ENCODE measurements at regions not wholly inside any gene's neighbourhood (a gene's known extent, or its start where the extent isn't known, plus 50 kb on each side); places are given as distances from the start of the nearest gene placed in this dataset.

DNA sequence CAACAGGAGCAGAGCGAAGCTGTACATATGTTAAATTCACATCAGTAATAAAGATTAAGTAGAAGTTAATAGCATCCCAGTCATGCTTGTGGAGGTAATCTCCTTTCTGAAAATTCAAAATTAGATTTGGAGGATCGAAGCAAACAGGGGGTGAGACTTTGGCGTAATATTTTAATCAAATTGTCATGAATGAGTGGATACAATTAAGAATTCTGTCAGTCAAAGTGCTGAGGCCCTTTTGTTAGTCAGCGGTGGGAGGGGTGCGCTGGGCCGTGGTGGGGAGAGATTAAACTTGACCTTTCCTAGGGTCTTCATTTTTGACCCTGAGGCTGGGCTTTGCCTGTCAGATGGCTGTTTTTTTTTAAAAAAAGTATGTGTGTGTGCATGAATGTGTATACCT, 226.7 kb downstream of the VRK1 start (continued):
- TF ChIP-seq, protein P1, sequence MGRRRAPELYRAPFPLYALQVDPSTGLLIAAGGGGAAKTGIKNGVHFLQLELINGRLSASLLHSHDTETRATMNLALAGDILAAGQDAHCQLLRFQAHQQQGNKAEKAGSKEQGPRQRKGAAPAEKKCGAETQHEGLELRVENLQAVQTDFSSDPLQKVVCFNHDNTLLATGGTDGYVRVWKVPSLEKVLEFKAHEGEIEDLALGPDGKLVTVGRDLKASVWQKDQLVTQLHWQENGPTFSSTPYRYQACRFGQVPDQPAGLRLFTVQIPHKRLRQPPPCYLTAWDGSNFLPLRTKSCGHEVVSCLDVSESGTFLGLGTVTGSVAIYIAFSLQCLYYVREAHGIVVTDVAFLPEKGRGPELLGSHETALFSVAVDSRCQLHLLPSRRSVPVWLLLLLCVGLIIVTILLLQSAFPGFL (CRISPR knock-in tag; IDR thresholded peaks at IDR 0.05; ENCODE audit: borderline replicate concordance), result no peak
- TF ChIP-seq, protein P2, sequence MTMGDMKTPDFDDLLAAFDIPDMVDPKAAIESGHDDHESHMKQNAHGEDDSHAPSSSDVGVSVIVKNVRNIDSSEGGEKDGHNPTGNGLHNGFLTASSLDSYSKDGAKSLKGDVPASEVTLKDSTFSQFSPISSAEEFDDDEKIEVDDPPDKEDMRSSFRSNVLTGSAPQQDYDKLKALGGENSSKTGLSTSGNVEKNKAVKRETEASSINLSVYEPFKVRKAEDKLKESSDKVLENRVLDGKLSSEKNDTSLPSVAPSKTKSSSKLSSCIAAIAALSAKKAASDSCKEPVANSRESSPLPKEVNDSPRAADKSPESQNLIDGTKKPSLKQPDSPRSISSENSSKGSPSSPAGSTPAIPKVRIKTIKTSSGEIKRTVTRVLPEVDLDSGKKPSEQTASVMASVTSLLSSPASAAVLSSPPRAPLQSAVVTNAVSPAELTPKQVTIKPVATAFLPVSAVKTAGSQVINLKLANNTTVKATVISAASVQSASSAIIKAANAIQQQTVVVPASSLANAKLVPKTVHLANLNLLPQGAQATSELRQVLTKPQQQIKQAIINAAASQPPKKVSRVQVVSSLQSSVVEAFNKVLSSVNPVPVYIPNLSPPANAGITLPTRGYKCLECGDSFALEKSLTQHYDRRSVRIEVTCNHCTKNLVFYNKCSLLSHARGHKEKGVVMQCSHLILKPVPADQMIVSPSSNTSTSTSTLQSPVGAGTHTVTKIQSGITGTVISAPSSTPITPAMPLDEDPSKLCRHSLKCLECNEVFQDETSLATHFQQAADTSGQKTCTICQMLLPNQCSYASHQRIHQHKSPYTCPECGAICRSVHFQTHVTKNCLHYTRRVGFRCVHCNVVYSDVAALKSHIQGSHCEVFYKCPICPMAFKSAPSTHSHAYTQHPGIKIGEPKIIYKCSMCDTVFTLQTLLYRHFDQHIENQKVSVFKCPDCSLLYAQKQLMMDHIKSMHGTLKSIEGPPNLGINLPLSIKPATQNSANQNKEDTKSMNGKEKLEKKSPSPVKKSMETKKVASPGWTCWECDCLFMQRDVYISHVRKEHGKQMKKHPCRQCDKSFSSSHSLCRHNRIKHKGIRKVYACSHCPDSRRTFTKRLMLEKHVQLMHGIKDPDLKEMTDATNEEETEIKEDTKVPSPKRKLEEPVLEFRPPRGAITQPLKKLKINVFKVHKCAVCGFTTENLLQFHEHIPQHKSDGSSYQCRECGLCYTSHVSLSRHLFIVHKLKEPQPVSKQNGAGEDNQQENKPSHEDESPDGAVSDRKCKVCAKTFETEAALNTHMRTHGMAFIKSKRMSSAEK (CRISPR knock-in tag; IDR thresholded peaks at IDR 0.05; ENCODE audit: borderline replicate concordance), result no peak
- TF ChIP-seq CBFB (CRISPR knock-in tag; IDR thresholded peaks at IDR 0.05; ENCODE audit: low read depth), result no peak

GRCh38 chr14:97024300-97024699, 227.1 kb downstream of the VRK1 start:
- no peak overlapping the region for H3K4me3 Mint-ChIP-seq
- H3K27me3 Mint-ChIP-seq (ENCODE audit: low read depth), result no peaks in the 10 kb centered on the region; the same call in 1 of the 2 replicates
- POLR2A ChIA-PET, result no interaction called here
- TF ChIP-seq, protein P3, sequence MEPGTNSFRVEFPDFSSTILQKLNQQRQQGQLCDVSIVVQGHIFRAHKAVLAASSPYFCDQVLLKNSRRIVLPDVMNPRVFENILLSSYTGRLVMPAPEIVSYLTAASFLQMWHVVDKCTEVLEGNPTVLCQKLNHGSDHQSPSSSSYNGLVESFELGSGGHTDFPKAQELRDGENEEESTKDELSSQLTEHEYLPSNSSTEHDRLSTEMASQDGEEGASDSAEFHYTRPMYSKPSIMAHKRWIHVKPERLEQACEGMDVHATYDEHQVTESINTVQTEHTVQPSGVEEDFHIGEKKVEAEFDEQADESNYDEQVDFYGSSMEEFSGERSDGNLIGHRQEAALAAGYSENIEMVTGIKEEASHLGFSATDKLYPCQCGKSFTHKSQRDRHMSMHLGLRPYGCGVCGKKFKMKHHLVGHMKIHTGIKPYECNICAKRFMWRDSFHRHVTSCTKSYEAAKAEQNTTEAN (CRISPR knock-in tag; IDR thresholded peaks at IDR 0.05), result peak; percentile 97
- TF ChIP-seq ZNF263 (CRISPR knock-in tag; IDR thresholded peaks at IDR 0.05; ENCODE audit: low read depth), result no peak
- peak overlapping the region; percentile 66 for H3K27ac Mint-ChIP-seq
- no peak for ATAC-seq
- 0 out of 2 replicates have a peak, but pooled peaks cover 2% of the 10 kb centered on the region for H3K36me3 Mint-ChIP-seq
- H3K9me3 Mint-ChIP-seq, result peaks cover 8% of the 10 kb centered on the region
- CTCF ChIA-PET, result interaction anchor here (1.2 kb wide), 1 partner anchor 14 kb away, joined by 7 read pairs; no protein-coding TSS in a partner anchor
- H3K4me1 Mint-ChIP-seq, result peaks cover 76% of the 10 kb centered on the region
- no peak for DNase-seq (ENCODE audit: low spot score)

GRCh38 chr14:97025722-97026121, 228.5 kb downstream of the VRK1 start:
- Mint-ChIP-seq H3K9me3 (peaks cover 8% of the 10 kb centered on the region), H3K4me1 (peaks cover 82% of the 10 kb centered on the region), H3K27ac (peak overlapping the region; percentile 99), H3K27me3 (ENCODE audit: low read depth) (no peaks in the 10 kb centered on the region), H3K36me3 (0 out of 2 replicates have a peak, but pooled peaks cover 2% of the 10 kb centered on the region), H3K4me3 (peak overlapping the region; percentile 61)
- ATAC-seq, result peak; percentile 79
- peak; percentile 71 for DNase-seq (ENCODE audit: low spot score)
- POLR2A ChIA-PET, result no interaction called here
- TF ChIP-seq FOXP4 (CRISPR knock-in tag; IDR thresholded peaks at IDR 0.05) (0 out of 2 replicates have a peak, but pooled peaks have one; percentile 53), TEAD1 (CRISPR knock-in tag; IDR thresholded peaks at IDR 0.05) (peak; percentile 81), HMGA2 (CRISPR knock-in tag; IDR thresholded peaks at IDR 0.05) (no peak), MAX (CRISPR knock-in tag; IDR thresholded peaks at IDR 0.05) (peak; percentile 58)
- CTCF ChIA-PET, result interaction anchor here (0.7 kb wide), 1 partner anchor 7 kb away, joined by 3 read pairs; no protein-coding TSS in a partner anchor

Measured in WTC11 (cell line).